ENCODE measurements at regions not wholly inside any gene's neighbourhood (a gene's known extent, or its start where the extent isn't known, plus 50 kb on each side); places are given as distances from the start of the nearest gene placed in this dataset.

DNA sequence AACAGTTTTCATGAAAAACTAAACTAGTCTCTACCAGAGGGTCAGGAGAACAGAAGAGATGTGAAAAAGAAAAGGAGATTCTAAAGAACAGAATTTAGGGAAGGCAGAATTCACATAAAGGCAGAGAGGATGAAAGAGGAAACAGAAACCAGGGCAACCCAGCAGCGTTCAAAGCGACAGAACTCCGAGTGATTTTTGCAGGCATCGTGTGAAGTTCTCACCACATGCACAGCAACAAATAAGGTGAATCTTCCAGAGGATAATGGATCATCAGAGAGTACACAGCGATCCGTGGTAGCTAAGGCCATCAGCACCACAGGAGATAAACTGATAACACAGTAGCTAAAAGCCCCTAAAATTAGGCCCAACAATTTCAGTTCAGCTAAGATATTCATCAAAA, 250.8 kb upstream of the THBS1 start:
- no peaks in the 10 kb centered on the region for H3K36me3 ChIP-seq
- no peak overlapping the region for H3K4me3 ChIP-seq
- DNase-seq: no peak
- TF ChIP-seq POLR2A (IDR thresholded peaks at IDR 0.05): no peak
- TF ChIP-seq, protein P1, sequence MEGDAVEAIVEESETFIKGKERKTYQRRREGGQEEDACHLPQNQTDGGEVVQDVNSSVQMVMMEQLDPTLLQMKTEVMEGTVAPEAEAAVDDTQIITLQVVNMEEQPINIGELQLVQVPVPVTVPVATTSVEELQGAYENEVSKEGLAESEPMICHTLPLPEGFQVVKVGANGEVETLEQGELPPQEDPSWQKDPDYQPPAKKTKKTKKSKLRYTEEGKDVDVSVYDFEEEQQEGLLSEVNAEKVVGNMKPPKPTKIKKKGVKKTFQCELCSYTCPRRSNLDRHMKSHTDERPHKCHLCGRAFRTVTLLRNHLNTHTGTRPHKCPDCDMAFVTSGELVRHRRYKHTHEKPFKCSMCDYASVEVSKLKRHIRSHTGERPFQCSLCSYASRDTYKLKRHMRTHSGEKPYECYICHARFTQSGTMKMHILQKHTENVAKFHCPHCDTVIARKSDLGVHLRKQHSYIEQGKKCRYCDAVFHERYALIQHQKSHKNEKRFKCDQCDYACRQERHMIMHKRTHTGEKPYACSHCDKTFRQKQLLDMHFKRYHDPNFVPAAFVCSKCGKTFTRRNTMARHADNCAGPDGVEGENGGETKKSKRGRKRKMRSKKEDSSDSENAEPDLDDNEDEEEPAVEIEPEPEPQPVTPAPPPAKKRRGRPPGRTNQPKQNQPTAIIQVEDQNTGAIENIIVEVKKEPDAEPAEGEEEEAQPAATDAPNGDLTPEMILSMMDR (IDR thresholded peaks at IDR 0.05): no peak
- H3K9me3 ChIP-seq: no peaks in the 10 kb centered on the region
- no peak overlapping the region for H3K27ac ChIP-seq
- no peaks in the 10 kb centered on the region for H3K4me1 ChIP-seq
- H3K27me3 ChIP-seq: no peaks in the 10 kb centered on the region

DNA sequence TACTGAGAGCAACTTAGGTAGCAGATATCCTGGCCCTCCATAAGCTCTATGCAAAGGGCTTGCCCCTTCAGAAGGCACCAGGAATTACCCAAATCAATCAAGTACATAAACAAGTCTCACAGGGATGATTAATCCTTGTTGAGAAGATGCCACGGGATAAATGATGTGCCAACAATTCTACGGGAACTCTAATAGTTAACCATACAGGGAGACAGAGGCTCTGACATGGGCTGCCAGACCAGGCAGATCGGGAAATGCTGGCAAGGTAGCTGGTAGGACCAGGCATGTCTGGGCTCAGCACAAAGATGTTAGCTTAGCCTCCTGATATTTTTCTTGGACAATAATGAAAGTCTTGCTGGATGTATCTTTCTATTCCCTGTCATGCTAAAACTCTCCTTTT, 249.3 kb upstream of the THBS1 start:
- H3K9me3 ChIP-seq: no peaks in the 10 kb centered on the region

DNA sequence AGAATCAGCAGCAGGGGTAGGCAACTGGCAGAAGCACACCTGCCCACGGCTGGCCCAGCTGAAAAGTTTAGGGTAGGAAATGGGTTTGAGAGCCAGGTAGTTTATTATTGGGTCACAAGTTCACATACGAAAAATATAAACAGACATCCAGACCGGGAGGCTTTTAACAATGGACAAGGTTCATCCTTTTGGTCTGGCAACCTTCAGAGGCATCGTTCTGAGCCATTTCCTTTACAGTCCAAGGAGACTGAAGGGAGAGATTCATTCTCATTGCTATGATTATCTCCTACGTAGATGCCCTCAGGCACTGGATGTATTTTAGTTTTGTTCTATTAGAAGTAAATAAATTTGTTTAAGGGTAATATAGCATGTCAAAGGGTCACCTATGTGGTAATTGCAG, 248.0 kb upstream of the THBS1 start:
- H3K27me3 ChIP-seq: no peaks in the 10 kb centered on the region
- no peaks in the 10 kb centered on the region for H3K4me1 ChIP-seq
- H3K4me3 ChIP-seq: no peak overlapping the region
- TF ChIP-seq, protein P1 (IDR thresholded peaks at IDR 0.05): no peak
- no peak for TF ChIP-seq POLR2A (IDR thresholded peaks at IDR 0.05)
- H3K9me3 ChIP-seq: no peaks in the 10 kb centered on the region
- H3K27ac ChIP-seq: peak overlapping the region in 1 of 4 donors; percentile 4
- DNase-seq: no peak
- no peaks in the 10 kb centered on the region for H3K36me3 ChIP-seq

More for the DNA sequence above, 249.3 kb upstream of the THBS1 start:
- DNase-seq: no peak
- H3K4me1 ChIP-seq: no peaks in the 10 kb centered on the region
- TF ChIP-seq, protein P1 (IDR thresholded peaks at IDR 0.05): no peak
- TF ChIP-seq POLR2A (IDR thresholded peaks at IDR 0.05): no peak
- H3K4me3 ChIP-seq: no peak overlapping the region
- H3K27ac ChIP-seq: no peak overlapping the region
- no peaks in the 10 kb centered on the region for H3K36me3 ChIP-seq
- no peaks in the 10 kb centered on the region for H3K27me3 ChIP-seq

DNA sequence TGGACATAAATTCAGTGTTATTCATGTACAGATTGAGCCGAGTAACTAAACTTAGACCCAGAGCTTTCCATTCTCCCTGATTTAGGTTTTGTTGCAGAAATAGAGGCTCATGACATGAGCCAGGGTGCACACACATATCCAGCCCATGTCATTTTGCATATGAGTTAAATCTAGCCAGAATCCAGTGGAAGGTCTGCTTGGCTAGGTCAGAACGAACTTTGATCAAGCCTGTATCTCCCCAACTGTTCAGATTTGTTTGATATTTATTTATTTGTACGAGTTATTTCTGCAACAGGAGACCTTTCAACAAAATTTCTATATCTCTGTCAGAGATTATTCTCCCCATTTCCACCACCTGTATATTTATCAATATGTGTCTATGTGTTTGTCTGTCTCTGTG, 247.5 kb upstream of the THBS1 start:
- no peaks in the 10 kb centered on the region for H3K27me3 ChIP-seq
- H3K27ac ChIP-seq: peak overlapping the region in 1 of 4 donors; percentile 19
- H3K4me1 ChIP-seq: no peaks in the 10 kb centered on the region
- H3K4me3 ChIP-seq: no peak overlapping the region
- no peak for DNase-seq
- no peaks in the 10 kb centered on the region for H3K36me3 ChIP-seq
- H3K9me3 ChIP-seq: no peaks in the 10 kb centered on the region
- no peak for TF ChIP-seq POLR2A (IDR thresholded peaks at IDR 0.05)
- TF ChIP-seq, protein P1 (IDR thresholded peaks at IDR 0.05): no peak

DNA sequence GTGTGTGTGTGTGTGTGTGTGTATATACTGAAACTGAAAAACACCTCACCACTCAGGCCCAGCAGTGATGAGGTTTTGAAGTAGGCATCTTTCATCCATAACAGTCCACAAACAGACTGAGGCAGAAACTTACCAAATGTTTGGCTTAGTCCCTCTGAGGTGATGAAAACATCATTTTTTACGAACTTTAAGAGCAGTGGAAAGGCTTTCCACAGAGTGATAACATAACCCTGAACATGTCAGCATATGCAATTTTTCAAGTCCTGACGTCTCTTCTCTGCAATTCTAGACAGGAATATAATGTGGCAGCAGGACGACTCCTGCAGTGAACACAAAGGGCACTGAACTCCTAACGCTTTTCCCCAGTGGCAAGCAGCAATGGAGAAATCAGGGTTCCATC, 247.0 kb upstream of the THBS1 start:
- DNase-seq: no peak
- Histone ChIP-seq H3K4me1 (no peaks in the 10 kb centered on the region), H3K36me3 (no peaks in the 10 kb centered on the region), H3K4me3 (no peak overlapping the region), H3K27ac (peak overlapping the region in 1 of 4 donors; percentile 19), H3K9me3 (no peaks in the 10 kb centered on the region), H3K27me3 (no peaks in the 10 kb centered on the region)
- TF ChIP-seq POLR2A (IDR thresholded peaks at IDR 0.05): no peak
- TF ChIP-seq, protein P1 (IDR thresholded peaks at IDR 0.05): no peak

DNA sequence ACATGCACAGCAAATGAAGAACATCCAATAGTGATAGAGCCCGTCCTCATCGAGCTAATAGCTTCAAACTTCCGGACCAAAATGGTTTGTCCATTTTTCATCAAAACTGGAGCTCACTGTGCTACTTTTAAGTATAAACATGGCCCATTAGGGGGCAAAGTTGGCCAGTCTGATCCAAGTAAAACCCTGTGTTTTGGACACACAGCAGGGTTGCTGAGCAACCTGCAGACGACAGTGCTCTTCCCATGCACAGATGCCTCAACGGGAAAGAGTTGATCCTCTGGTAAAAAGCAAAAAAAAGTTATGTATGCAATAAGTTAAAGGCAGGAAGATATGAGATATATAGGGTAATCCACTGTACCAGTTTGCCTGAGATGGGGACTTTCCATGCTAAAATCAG, 244.0 kb upstream of the THBS1 start:
- no peaks in the 10 kb centered on the region for H3K27me3 ChIP-seq
- no peaks in the 10 kb centered on the region for H3K36me3 ChIP-seq
- TF ChIP-seq, protein P1 (IDR thresholded peaks at IDR 0.05): no peak
- no peak for TF ChIP-seq POLR2A (IDR thresholded peaks at IDR 0.05)
- no peak overlapping the region for H3K4me3 ChIP-seq
- no peak for DNase-seq
- no peaks in the 10 kb centered on the region for H3K4me1 ChIP-seq
- peak overlapping the region in 1 of 4 donors; percentile 13 for H3K27ac ChIP-seq
- no peaks in the 10 kb centered on the region for H3K9me3 ChIP-seq
